ENCODE measurements at regions not wholly inside any gene's neighbourhood (a gene's known extent, or its start where the extent isn't known, plus 50 kb on each side); places are given as distances from the start of the nearest gene placed in this dataset.
"Not testable (repeated sequence)": the region's sequence is repeated elsewhere in the genome, so short reads cannot be mapped to it uniquely, and the experiment has no call there.

GRCh38 chr5:90128551-90128950, 281.0 kb downstream of the CETN3 start:
- DNase-seq: no peak

DNA sequence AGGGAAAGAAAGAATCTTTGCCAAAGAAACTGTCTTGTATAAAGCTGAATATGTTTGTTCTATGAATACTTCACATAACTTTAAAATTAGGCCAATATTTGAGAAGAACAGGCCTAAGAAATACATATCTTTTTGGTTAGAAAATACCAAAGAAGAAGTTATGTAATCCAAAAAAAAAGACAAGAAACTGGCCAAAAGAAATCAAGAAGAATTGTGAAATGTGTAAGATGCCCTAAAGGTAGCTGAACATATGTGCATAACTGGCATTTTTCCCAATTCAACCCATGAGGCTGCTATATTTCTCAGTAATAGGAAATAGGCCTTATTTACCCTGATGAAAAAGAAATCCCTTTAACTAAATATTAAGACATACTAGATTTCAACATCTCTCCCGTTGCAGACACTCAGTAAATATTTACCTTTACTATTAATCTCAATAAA, 290.0 kb downstream of the CETN3 start:
- peak; percentile 32 for DNase-seq

- no peak for DNase-seq
Observed at GRCh38 chr5:90117005-90117404, 292.6 kb downstream of the CETN3 start.

GRCh38 chr5:90113108-90113507, 296.4 kb downstream of the CETN3 start:
- no peak for DNase-seq

DNA sequence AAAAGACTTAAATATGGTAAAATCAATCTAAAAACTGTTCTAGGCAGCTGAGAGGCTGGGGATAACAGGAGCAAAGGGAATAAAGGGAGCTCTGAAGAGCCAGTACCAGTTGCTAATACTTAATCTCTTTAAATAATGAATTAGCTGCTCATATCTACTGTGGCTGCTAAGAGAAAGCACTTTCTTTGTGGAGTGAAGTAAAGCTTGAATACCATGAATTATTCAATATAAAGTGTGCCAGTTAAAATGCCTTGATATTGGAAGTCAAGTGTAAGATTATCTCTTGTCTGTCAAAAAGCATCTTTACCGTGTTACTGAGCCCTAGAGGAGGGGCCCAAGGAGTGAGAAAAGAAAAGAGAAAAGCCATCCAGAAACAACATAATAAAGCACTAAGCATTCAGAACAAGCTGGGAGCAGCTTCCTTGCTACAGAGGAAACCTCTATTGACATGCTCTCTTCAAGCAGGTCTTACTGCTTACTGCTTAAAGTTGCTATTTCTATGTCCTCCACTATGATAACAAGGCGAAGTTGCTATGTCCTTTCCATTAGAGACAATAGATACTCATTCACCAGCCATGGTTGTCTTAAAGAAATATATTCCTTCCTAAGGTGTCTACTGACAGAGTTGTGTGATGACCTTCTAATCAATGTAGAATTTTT, 297.4 kb downstream of the CETN3 start:
- DNase-seq: no peak

DNA sequence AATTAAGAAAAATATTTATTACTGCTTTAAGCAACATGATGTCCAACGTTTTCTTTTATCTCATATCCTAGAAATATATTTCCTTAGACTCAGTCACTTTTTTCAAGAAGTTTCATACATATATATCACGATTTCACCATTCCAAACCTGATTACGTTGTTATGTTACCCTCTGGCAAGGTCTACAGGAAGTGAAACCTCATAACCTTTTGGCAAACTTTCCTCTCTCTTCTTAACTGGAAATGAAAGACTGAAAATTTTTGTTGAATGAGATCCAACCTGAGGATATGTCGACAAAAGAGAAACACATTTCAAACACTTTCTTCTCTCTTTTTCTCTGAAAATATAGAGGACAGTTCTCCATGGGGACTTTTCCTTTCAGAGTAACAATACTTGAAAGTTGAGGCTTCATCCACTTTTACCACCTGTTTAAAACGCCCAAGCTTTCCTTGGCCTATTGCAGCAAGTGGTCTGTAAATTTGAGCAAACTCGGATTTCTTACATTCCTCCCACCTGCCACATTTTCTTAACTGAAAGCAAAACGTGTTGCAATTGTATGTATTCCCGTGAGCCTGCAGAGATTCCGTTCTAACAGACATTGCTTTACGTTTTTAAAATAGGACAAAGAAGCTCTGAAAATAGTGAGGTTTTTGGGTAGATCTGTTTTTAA, 298.1 kb downstream of the CETN3 start:
- peak; percentile 68 for DNase-seq

DNA sequence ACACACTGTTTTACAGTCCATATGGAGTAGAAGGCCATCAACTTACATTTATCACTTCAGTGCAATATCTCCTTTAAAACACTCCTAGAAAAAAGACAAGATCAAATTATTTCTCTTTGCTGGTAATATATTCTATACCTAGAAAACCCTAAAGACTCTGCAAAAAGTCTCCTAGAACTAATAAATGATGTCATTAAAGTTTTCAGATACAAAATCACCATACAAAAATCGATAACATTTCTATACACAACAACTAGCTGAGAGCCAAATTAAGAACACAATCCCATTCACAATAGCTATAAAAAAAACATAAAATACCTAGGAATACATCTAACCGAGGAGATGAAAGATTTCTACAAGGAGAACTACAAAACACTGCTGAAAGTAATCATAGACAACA, 300.3 kb downstream of the CETN3 start:
- DNase-seq: no peak

DNA sequence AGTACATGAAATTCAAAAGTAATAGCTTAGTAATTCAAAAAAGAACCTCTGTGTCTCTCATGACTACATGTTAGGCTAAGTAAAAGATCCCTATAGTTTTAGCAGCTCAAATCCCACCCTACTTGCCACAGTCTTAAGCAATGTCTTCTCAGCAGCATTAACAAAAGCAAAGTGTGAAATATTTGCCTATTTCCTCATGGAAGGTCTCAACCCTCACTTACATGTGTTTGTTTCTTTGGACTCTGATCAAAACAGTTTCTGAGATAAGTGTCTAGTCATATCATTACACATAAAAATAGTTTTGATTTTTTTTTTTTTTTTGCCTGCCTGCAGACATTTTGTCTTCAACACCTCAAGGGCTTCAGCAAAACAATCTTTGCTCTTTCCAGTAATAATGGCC, 310.5 kb downstream of the CETN3 start:
- peak; percentile 70 for DNase-seq

GRCh38 chr5:90097082-90097477, 312.5 kb downstream of the CETN3 start:
- DNase-seq: no peak

- peak; percentile 97 for DNase-seq
Observed at GRCh38 chr5:90096415-90097081, 313.0 kb downstream of the CETN3 start.

DNA sequence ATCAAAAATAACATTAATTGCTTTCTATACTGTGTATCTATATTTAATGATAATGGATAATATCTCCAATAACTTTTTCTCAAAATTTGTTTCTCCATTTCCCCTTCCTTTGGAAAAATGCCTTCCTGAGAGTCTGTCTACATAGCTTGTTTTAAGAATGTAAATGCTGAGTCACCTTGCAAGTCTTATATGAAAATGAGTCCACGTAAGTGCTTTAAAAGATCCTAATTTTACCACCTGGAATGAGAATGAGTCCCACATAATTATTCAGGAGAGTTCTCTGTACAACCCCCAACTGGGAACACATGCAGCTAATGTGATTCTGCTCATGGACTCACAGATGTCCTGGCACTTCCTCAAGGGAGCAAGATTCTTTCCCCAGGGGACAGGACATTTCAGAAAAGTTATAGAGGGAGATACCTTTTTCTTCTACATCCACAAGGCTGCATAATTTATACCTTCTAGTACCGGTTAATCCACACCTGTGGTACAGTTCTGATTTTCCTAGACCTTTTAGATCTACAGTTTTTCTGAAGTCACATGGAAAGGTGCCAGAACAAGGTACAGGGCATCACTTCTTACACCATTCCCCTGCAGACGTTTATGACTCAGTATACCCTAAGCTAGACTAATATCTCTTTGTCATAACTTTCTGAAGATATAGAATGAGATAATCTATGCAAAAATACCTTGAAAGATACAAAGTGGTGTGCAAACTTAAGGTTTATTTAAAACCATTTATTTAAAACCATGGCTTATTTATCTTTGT, 314.1 kb downstream of the CETN3 start:
- DNase-seq: no peak

DNA sequence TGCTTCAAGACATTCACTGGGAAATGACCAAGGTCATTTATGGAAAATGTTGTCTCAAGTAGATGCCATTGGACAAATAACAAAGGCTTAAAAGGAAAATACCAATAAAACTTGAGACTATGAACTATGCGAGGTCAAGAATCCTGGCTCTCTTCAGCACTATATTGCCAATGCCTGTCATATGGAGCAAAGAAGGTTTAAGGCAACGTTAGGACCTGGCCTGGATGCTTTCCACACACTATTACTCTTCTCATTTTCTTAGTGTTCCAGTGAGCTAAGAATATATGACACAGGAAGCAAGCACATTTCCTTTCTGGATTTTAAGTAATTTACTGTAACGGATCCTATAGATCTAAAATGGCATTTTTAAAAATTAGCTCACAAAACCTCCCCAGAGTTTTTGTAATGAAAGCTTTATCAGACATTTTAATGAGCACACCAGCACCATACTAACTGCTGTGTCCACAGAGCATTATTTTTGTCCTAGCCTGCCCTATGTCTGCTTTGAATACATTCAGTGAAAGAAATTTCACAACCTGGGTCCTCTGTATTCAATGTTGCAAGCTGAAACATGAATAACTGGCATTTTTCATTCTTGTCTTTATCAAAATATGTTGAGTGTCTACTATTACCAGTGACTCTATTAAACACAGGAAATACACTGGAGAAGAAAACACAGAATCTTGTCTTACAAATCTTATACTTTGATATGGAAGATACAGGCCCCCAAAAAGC, 315.6 kb downstream of the CETN3 start:
- DNase-seq: peak; percentile 39

DNA sequence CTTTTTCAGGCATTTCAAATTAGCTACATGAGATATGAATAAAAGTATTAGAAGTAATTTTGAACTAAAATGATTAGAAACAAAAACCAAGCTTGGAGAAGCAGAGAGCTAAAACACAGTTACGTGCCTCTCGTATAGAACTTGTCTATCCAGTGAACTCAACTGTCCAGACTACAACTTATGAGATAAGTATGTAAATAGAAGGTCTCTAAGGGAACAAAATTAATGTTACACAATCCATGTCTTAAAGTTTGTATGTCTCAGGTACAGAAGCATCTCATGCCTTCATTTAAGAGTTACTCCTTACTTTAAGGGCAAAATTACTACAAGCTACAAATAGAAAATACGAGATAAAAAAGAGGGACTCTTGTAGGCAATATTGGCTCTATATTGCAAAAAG, 316.8 kb downstream of the CETN3 start:
- no peak for DNase-seq

DNA sequence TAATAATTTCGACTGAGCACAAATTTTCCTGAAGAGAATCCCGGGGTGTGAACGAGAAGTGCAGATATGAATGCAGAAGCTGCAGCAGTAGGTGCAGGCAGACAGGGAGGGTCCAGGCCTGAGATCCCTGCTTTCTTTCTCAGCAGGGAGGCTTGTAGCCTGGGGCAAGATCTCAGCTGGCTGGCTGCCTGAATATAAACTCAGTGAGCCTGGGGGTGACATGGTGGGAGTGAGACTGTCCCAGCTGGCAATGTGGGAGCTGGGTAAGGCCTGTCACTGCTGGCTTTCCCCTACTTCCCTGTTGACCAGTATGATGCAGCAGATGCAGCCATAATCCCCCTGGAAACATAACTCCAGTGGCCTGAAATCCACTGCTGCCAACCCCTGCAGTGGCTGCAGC, 325.2 kb downstream of the CETN3 start:
- no peak for DNase-seq

DNA sequence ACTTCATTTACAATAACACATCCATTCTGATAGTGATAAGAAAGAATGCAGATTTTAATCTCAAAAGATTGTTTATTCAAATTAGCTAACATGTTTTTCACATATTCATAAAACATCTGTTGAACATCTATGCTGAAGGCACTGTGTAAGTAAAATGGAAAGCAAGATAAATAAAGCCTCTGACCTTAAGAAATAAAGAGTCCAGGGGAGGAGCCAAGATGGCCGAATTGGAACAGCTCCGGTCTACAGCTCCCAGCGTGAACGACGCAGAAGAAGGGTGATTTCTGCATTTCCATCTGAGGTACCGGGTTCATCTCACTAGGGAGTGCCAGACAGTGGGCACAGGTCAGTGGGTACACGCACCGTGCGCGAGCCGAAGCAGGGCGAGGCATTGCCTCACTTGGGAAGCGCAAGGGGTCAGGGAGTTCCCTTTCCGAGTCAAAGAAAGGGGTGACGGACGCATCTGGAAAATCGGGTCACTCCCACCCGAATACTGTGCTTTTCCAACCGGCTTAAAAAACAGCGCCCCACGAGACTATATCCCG, 336.5 kb downstream of the CETN3 start:
- not testable (repeated sequence) for DNase-seq

- no peak for DNase-seq
Observed at GRCh38 chr5:90071656-90072055, 337.9 kb downstream of the CETN3 start.

GRCh38 chr5:90071066-90071465, 338.5 kb downstream of the CETN3 start:
- no peak for DNase-seq

DNA sequence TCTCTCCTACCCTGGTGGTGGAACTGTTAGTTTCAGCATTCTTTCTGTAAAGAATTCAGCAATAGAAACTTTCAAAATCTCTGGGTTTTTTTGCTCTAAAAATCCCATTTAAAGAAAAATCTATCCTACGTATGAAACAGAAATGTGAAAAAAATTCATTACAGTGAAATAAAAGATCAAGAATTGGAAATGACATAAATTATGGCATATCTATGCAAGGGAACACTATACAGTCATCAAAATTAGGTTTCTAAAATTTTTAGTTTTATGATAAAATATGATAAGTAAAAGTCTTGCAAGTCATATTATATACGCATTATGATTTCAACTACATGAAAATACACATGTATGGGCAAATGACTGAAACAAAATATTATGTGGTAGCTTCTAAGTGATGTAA, 342.6 kb downstream of the CETN3 start:
- DNase-seq: no peak

- DNase-seq: no peak
Observed at GRCh38 chr5:90056911-90057705, 352.4 kb downstream of the CETN3 start.

DNA sequence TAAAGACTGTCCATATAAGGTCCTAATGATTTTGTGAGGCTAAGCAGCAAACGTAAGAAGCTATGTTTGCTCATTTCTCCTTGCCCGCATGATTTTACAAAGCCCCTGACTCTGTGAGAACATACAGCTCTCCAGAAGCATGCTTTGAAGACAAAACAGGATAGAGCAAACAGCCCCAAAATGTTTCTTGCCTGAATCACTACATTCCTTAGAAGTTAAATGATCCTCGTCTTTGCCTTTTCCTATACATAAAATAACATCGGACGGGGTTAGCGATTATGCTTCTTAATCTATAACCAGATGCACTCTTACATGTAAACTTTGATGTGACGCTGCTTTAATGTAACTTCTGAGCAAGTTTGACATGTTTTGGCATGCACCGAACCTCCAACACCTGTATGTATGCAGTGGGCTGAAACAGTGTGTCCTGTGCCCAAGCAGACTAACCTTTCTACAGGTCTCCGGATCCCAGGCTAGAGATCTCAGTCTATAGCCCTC, 353.7 kb downstream of the CETN3 start:
- peak; percentile 18 for DNase-seq

DNA sequence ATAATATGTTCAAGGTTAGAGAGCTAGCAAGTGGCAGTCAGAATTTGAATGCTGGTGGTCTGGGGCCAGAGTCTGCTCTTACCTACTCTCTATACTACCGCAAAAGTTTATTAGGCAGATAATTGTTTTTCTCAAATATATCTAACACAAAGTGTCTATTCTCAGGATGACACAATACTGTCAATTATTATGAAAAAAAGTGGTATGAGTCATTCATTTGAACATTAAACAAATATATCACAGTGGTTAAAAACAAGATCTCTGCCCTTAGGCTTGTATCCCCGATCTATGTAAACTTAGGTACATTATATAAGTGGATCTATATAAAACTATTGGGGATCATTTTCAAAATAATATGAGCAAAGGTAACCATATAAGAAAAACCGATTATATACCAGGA, 354.9 kb downstream of the CETN3 start:
- no peak for DNase-seq

Measured in NCI-H226 (cell line).